Duodenal mucosa (tissue), 2 donors: ENCODE measurements at regions not wholly inside any gene's neighbourhood (a gene's known extent, or its start where the extent isn't known, plus 50 kb on each side); places are given as distances from the start of the nearest gene placed in this dataset.

Source experiments
- H3K27ac ChIP-seq: one replicate; pipeline ENCODE4 v1.7.0; 2013; ENCODE audit warnings: low read depth, low read length
- H3K27me3 ChIP-seq, 2 donors: one replicate each; pipeline ENCODE4 v1.7.0; 2013; ENCODE audit warnings: low read length in 2 of 2, control low read depth in 1 of 2; ENCODE audit not compliant: insufficient read depth in 2 of 2, control insufficient read depth in 1 of 2
- H3K36me3 ChIP-seq, 2 donors: one replicate each; pipeline ENCODE4 v1.7.0; 2013; ENCODE audit warnings: low read length in 2 of 2, control low read depth in 1 of 2; ENCODE audit not compliant: insufficient read depth in 2 of 2, control insufficient read depth in 1 of 2
- H3K4me1 ChIP-seq, 2 donors: one replicate each; pipeline ENCODE4 v1.7.0; 2013; ENCODE audit warnings: low read length in 2 of 2, control low read depth in 1 of 2; ENCODE audit not compliant: insufficient read depth in 2 of 2, control insufficient read depth in 1 of 2
- H3K4me3 ChIP-seq, 2 donors: one replicate each; pipeline ENCODE4 v1.7.0; 2013; ENCODE audit warnings: low read length in 2 of 2, low read depth in 1 of 2
- H3K9ac ChIP-seq, 2 donors: one replicate each; pipeline ENCODE4 v1.7.0; 2013; ENCODE audit warnings: low read length in 2 of 2, low read depth in 1 of 2
- H3K9me3 ChIP-seq, 2 donors: one replicate each; pipeline ENCODE4 v1.7.0; 2013; ENCODE audit warnings: low read length in 2 of 2, control low read depth in 1 of 2; ENCODE audit not compliant: control insufficient read depth in 1 of 2

DNA sequence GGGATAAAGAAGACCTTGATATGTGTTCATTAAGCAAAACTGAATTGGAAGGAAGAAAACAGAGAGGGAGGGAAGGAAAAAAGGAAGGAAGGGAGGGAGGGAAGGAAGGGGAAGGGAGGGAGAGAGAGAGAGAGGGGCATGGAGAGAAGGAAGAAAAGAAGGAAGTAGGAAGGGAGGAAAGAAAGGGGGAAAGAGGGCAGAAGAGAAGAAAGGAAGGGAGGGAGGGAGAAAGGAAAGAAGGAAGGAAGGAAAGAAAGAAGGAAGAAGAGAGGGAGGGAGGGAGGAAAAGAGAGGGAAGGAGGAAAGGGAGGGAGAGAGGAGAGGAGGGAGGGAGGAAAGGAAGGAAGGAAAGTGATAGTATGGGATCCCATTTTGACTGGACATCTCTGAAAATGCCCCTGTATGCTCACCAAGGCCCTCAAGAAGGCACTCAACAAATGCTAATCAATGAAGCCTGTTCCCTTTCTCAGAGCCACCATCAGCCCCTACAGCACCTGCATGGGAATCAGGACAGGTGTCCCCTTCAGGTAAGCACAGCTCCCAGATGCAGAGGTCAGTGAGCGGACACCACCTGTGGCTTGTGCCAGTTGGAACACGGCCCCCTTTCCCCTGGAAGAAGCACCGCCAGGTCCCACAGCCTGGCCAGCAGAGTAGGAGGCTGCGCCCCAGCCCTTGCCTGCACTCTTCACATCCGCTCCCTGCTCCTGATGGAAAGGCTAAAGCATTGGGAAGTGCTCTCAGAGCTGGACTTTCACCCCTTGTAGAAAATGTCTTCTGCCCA, 161.4 kb upstream of the DIO3 start:
- no peaks in the 10 kb centered on the region for H3K4me1 ChIP-seq
- H3K27me3 ChIP-seq = no peaks in the 10 kb centered on the region
- no peak overlapping the region for H3K9ac ChIP-seq
- H3K27ac ChIP-seq = no peak overlapping the region
- no peaks in the 10 kb centered on the region for H3K36me3 ChIP-seq
- no peak overlapping the region for H3K4me3 ChIP-seq
- H3K9me3 ChIP-seq = no peaks in the 10 kb centered on the region

DNA sequence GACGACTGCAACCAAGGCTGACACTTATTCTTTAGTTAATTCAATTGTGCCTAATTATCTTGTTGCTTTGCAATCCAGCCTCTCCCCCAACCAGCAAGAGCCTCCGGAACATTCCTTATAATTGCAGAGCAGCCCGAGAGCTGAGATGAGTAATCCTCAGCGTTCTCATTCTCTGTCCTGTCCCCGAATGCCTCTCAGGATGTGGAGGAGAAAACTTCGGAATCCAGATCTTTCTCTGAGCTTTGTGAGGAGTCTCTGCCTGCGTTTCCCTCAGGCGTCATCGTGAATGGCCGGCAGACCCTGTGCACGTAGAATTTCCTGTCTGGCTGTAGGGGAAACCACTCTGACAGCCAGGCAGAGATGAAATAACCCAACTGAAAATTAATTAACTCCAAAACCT, 160.5 kb upstream of the DIO3 start:
- Histone ChIP-seq H3K27ac (no peak overlapping the region), H3K27me3 (no peaks in the 10 kb centered on the region), H3K9ac (no peak overlapping the region)

GRCh38 chr14:101402936-101403660, 158.2 kb upstream of the DIO3 start:
- no peaks in the 10 kb centered on the region for H3K4me1 ChIP-seq
- no peaks in the 10 kb centered on the region for H3K36me3 ChIP-seq
- H3K4me3 ChIP-seq = no peak overlapping the region
- H3K9me3 ChIP-seq = no peaks in the 10 kb centered on the region
- H3K27ac ChIP-seq = no peak overlapping the region
- no peak overlapping the region for H3K9ac ChIP-seq
- H3K27me3 ChIP-seq = no peaks in the 10 kb centered on the region

More for the DNA sequence above, 160.5 kb upstream of the DIO3 start:
- H3K4me1 ChIP-seq = no peaks in the 10 kb centered on the region
- H3K4me3 ChIP-seq = no peak overlapping the region
- H3K9me3 ChIP-seq = no peaks in the 10 kb centered on the region
- H3K36me3 ChIP-seq = no peaks in the 10 kb centered on the region

GRCh38 chr14:101404426-101405170, 156.7 kb upstream of the DIO3 start:
- Histone ChIP-seq H3K27me3 (no peaks in the 10 kb centered on the region), H3K36me3 (no peaks in the 10 kb centered on the region), H3K4me1 (no peaks in the 10 kb centered on the region), H3K9me3 (no peaks in the 10 kb centered on the region), H3K9ac (no peak overlapping the region), H3K27ac (no peak overlapping the region), H3K4me3 (no peak overlapping the region)

DNA sequence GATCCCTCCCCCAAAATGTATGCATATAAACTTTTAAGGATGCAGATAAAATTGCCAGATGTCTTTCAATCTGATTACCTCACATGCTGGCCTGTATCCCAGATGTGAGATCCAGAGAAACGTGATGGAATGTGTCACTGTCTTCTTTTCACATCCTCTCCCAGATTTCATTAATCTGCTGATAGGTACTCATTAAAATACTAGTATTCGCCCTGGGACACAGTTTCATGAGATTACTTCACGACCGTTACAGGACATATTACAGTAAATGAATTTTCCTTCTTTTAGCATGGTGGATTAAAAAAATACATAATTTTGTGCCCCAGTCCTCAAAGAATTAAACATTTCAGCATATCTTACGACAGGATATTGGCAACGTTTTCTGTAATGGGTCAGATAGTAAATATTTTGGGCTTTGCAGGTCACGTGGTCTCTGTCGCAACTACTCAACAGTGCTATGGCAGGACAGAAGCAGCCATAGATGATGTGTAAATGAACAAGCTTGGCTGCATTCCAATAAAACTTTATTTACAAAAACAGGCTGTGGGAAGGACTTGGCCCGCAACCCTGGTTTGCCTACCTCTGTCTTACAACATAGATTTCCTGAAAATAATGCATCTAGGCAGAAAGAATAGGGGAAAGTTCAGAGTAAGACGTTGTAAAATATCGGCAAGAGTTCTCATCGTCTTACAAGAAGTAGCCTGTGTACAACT, 156.0 kb upstream of the DIO3 start:
- Histone ChIP-seq H3K4me3 (no peak overlapping the region), H3K36me3 (no peaks in the 10 kb centered on the region), H3K27me3 (no peaks in the 10 kb centered on the region), H3K9ac (no peak overlapping the region), H3K9me3 (no peaks in the 10 kb centered on the region), H3K4me1 (no peaks in the 10 kb centered on the region), H3K27ac (no peak overlapping the region)

GRCh38 chr14:101406921-101407320, 154.4 kb upstream of the DIO3 start:
- Histone ChIP-seq H3K36me3 (no peaks in the 10 kb centered on the region), H3K4me3 (no peak overlapping the region), H3K9ac (no peak overlapping the region), H3K27ac (no peak overlapping the region), H3K9me3 (no peaks in the 10 kb centered on the region), H3K27me3 (no peaks in the 10 kb centered on the region), H3K4me1 (no peaks in the 10 kb centered on the region)

GRCh38 chr14:101407328-101407727, 154.0 kb upstream of the DIO3 start:
- Histone ChIP-seq H3K36me3 (no peaks in the 10 kb centered on the region), H3K4me3 (no peak overlapping the region), H3K27ac (no peak overlapping the region), H3K9me3 (no peaks in the 10 kb centered on the region), H3K27me3 (no peaks in the 10 kb centered on the region), H3K9ac (no peak overlapping the region), H3K4me1 (no peaks in the 10 kb centered on the region)

- H3K27me3 ChIP-seq = no peaks in the 10 kb centered on the region
- no peaks in the 10 kb centered on the region for H3K36me3 ChIP-seq
- no peaks in the 10 kb centered on the region for H3K9me3 ChIP-seq
- no peak overlapping the region for H3K27ac ChIP-seq
- no peak overlapping the region for H3K4me3 ChIP-seq
- no peak overlapping the region for H3K9ac ChIP-seq
- H3K4me1 ChIP-seq = no peaks in the 10 kb centered on the region
Measured at GRCh38 chr14:101408077-101408831, 153.0 kb upstream of the DIO3 start.

- H3K27me3 ChIP-seq = no peaks in the 10 kb centered on the region
- no peak overlapping the region for H3K9ac ChIP-seq
- no peaks in the 10 kb centered on the region for H3K9me3 ChIP-seq
- no peaks in the 10 kb centered on the region for H3K36me3 ChIP-seq
- H3K4me1 ChIP-seq = no peaks in the 10 kb centered on the region
- H3K4me3 ChIP-seq = no peak overlapping the region
- no peak overlapping the region for H3K27ac ChIP-seq
Measured at GRCh38 chr14:101409006-101409543, 152.2 kb upstream of the DIO3 start.
